Upper lobe of left lung (tissue), 6 donors: ENCODE measurements at regions not wholly inside any gene's neighbourhood (a gene's known extent, or its start where the extent isn't known, plus 50 kb on each side); places are given as distances from the start of the nearest gene placed in this dataset.

Source experiments
- ATAC-seq, 2 donors: fragments of 200-7000 bp; cut with Tn5 transposase; one replicate each; pipeline ENCODE4 v1.9.1; 2022; ENCODE audit warnings: mild to moderate bottlenecking in 2 of 2, moderate library complexity in 2 of 2; ENCODE audit not compliant: low FRiP score in 2 of 2
- DNase-seq, 2 donors: peaks; one replicate each; pipeline ENCODE4 v3.0.0-alpha.2; 2019 to 2020
- H3K27ac ChIP-seq, 4 donors: fragments of 200-600 bp; sonication (generic); one replicate each; pipeline ENCODE4 v1.5.1; 2016 to 2019
- H3K27me3 ChIP-seq, 4 donors: fragments of 200-600 bp; sonication (generic); one replicate each; pipeline ENCODE4 v1.5.1; 2017 to 2019
- H3K36me3 ChIP-seq, 4 donors: fragments of 200-600 bp; sonication (generic); one replicate each; pipeline ENCODE4 v1.5.1; 2016 to 2019
- H3K4me1 ChIP-seq, 4 donors: fragments of 200-600 bp; sonication (generic); one replicate each; pipeline ENCODE4 v1.5.1; 2018 to 2019
- H3K4me3 ChIP-seq, 4 donors: fragments of 200-600 bp; sonication (generic); one replicate each; pipeline ENCODE4 v1.5.1; 2017 to 2019; ENCODE audit warnings: mild to moderate bottlenecking in 2 of 4, moderate library complexity in 1 of 4
- H3K9me3 ChIP-seq, 4 donors: fragments of 200-600 bp; sonication (generic); one replicate each; pipeline ENCODE4 v1.5.1; 2018 to 2019
- CTCF ChIP-seq, 6 experiments: fragments of 450-650 bp in 4 of 6; fragments of 200-600 bp in 2 of 6; sonication (generic) in 2 of 6; IDR thresholded peaks; one replicate each; pipeline ENCODE4 v1.5.1; 2016 to 2019; ENCODE audit warnings: antibody characterized with exemption in 6 of 6
- EP300 ChIP-seq, 4 donors: sonication (generic); formaldehyde crosslinking; IDR thresholded peaks; one replicate each; pipeline ENCODE4 v1.5.1; 2017; ENCODE audit warnings: antibody characterized with exemption in 4 of 4, control low read depth in 2 of 4
- POLR2A ChIP-seq, 4 donors: fragments of 450-650 bp; IDR thresholded peaks; one replicate each; pipeline ENCODE4 v1.5.1; 2016 to 2017; ENCODE audit warnings: antibody characterized with exemption in 4 of 4, mild to moderate bottlenecking in 2 of 4
- POLR2AphosphoS5 ChIP-seq, 2 donors: sonication (generic); formaldehyde crosslinking; IDR thresholded peaks; one replicate each; pipeline ENCODE4 v1.5.1; 2017; ENCODE audit warnings: antibody characterized with exemption in 2 of 2
- WGBS, 2 donors: methylation state at CpG; one replicate each; pipeline ENCODE4 v1.1.5; 2017 to 2018; 5-methylcytosine and 5-hydroxymethylcytosine counted together
- donor health status: DM: no; HTN: no; CAD: no; lungs with moderate emphysema.
- donor health status: DM: no; HTN: yes; CAD: no; lungs with severe emphysema.

- H3K27me3 ChIP-seq, result no peaks in the 10 kb centered on the region
- DNase-seq, result no peak
- H3K27ac ChIP-seq, result peak overlapping the region in 1 of 4 donors; percentile 58
- no peaks in the 10 kb centered on the region for H3K9me3 ChIP-seq
- no peak for ATAC-seq
- peaks cover 26 to 33% (median 32%) of the 10 kb centered on the region in 4 donors for H3K4me1 ChIP-seq
- H3K36me3 ChIP-seq, result no peaks in the 10 kb centered on the region
- 53 to 64% methylated on average over 5 of the region's 5 CpGs for WGBS, 2 donors
- no peak overlapping the region for H3K4me3 ChIP-seq
- TF ChIP-seq CTCF (IDR thresholded peaks at IDR 0.05) (no peak), POLR2A (IDR thresholded peaks at IDR 0.05) (no peak), EP300 (IDR thresholded peaks at IDR 0.05) (no peak), POLR2AphosphoS5 (IDR thresholded peaks at IDR 0.05) (no peak)
Observed at GRCh38 chr18:70423120-70423519, 134.3 kb downstream of the SOCS6 start.

- peaks cover 26 to 33% (median 32%) of the 10 kb centered on the region in 4 donors for H3K4me1 ChIP-seq
- peak overlapping the region in 2 of 4 donors; percentile 13 to 58 for H3K27ac ChIP-seq
- H3K9me3 ChIP-seq, result no peaks in the 10 kb centered on the region
- DNase-seq, result no peak
- no peak for ATAC-seq
- no peak overlapping the region for H3K4me3 ChIP-seq
- 81 to 86% methylated on average over 1 of the region's 1 CpG for WGBS, 2 donors
- TF ChIP-seq EP300 (IDR thresholded peaks at IDR 0.05) (no peak), POLR2AphosphoS5 (IDR thresholded peaks at IDR 0.05) (no peak), CTCF (IDR thresholded peaks at IDR 0.05) (no peak), POLR2A (IDR thresholded peaks at IDR 0.05) (no peak)
- no peaks in the 10 kb centered on the region for H3K36me3 ChIP-seq
- no peaks in the 10 kb centered on the region for H3K27me3 ChIP-seq
Observed at GRCh38 chr18:70422391-70422965, 133.6 kb downstream of the SOCS6 start.

- peak; percentile 93 to 94 for ATAC-seq
- Histone ChIP-seq H3K4me1 (peaks cover 26 to 33% (median 32%) of the 10 kb centered on the region in 4 donors), H3K9me3 (no peaks in the 10 kb centered on the region), H3K27ac (peak overlapping the region in 3 of 4 donors; percentile 3 to 58 (median 30)), H3K27me3 (no peaks in the 10 kb centered on the region), H3K4me3 (no peak overlapping the region), H3K36me3 (no peaks in the 10 kb centered on the region)
- WGBS, 2 donors, result 64 to 68% methylated on average over 8 of the region's 8 CpGs
- TF ChIP-seq EP300 (IDR thresholded peaks at IDR 0.05) (peak in 1 of 4 donors; percentile 86), POLR2AphosphoS5 (IDR thresholded peaks at IDR 0.05) (peak; percentile 73 to 78), POLR2A (IDR thresholded peaks at IDR 0.05) (no peak), CTCF (IDR thresholded peaks at IDR 0.05) (no peak)
- DNase-seq, result peak in 1 of 2 donors; percentile 89
Observed at GRCh38 chr18:70421471-70422390, 132.9 kb downstream of the SOCS6 start.

GRCh38 chr18:70420146-70420898 is 131.5 kb downstream of the SOCS6 start:
- WGBS, 2 donors, result 62 to 65% methylated on average over 4 of the region's 4 CpGs
- H3K36me3 ChIP-seq, result no peaks in the 10 kb centered on the region
- H3K4me3 ChIP-seq, result no peak overlapping the region
- DNase-seq (no peak), ATAC-seq (peak in 1 of 2 donors; percentile 22)
- H3K9me3 ChIP-seq, result no peaks in the 10 kb centered on the region
- peak overlapping the region in 2 of 4 donors; percentile 43 to 59 for H3K27ac ChIP-seq
- TF ChIP-seq POLR2AphosphoS5 (IDR thresholded peaks at IDR 0.05), result peak in 1 of 2 donors; percentile 54
- TF ChIP-seq POLR2A (IDR thresholded peaks at IDR 0.05), result no peak
- H3K27me3 ChIP-seq, result no peaks in the 10 kb centered on the region
- peaks cover 26 to 33% (median 32%) of the 10 kb centered on the region in 4 donors for H3K4me1 ChIP-seq

GRCh38 chr18:70419526-70419925 is 130.7 kb downstream of the SOCS6 start:
- no peak overlapping the region for H3K4me3 ChIP-seq
- TF ChIP-seq POLR2A (IDR thresholded peaks at IDR 0.05) (no peak), POLR2AphosphoS5 (IDR thresholded peaks at IDR 0.05) (no peak), CTCF (IDR thresholded peaks at IDR 0.05) (no peak), EP300 (IDR thresholded peaks at IDR 0.05) (no peak)
- H3K27ac ChIP-seq, result no peak overlapping the region
- 60 to 64% methylated on average over 3 of the region's 3 CpGs for WGBS, 2 donors
- DNase-seq, result no peak
- H3K9me3 ChIP-seq, result no peaks in the 10 kb centered on the region
- H3K4me1 ChIP-seq, result peaks cover 26 to 33% (median 32%) of the 10 kb centered on the region in 4 donors
- H3K27me3 ChIP-seq, result no peaks in the 10 kb centered on the region
- no peak for ATAC-seq
- no peaks in the 10 kb centered on the region for H3K36me3 ChIP-seq
